ENCODE measurements at regions not wholly inside any gene's neighbourhood (a gene's known extent, or its start where the extent isn't known, plus 50 kb on each side); places are given as distances from the start of the nearest gene placed in this dataset.

DNA sequence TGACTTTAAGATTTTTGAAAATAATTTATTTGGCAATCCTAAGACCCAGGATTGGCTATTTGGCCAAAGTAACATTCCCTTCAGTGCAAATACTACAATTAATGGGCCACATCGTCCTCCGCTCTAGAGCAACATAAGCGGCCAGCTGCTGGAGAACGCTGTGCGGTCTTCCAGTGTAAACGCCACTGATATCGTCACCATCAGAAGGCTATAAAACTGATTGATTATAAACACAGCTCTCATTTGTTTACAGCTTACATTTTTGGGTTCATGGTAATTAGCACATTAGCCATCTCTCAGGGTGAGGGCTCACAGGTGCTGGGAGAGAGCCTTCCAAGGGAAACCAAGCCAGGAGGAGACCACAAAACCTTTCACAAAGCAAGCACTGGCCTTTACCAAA, 130.1 kb upstream of the BMP4 start:
- ATAC-seq (ENCODE audit: poor library complexity) (no peak), DNase-seq (no peak)
- intact Hi-C loops (cut with DNase I), result no loop called here

DNA sequence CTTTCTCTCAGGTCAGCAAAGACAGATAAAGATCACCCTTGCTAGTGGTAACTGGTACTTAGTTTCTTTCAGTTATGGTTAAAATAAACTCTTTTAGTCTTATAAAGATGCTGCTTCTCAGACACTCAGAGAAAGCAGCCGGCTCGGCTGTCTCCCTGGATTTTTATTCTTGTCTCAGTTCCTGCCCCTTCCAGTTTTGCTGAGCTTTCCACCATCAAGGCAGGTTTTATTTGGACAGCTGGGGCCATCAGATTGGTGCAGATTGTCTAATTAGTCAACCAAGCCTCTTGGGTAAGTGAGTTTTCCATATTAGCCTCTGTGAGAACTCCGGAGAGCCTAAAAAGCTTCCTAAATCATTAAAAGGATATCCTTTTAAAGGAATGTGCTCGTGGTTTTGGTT, 130.8 kb upstream of the BMP4 start:
- intact Hi-C loops (cut with DNase I), result no loop called here
- ATAC-seq (ENCODE audit: poor library complexity), result no peak
- DNase-seq, result no peak

DNA sequence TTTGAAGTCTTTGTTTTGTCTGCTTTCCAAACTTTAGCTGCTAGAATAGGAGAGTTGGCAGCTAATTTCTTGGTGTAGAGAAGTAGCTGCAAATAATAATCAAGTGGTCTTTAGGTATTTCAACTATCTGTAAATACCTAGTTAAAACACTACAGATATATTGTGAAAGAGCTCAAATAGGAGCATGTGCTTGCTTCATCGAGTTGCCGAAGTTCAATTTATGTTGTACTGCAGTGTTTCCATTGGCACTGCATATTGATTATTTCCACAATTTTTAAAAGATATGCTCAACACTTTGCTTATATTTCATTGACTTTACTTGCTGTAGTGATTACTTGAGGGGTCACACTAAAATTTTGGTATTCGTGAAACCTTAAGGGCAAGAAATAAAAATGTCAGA, 131.6 kb upstream of the BMP4 start:
- no peak for DNase-seq
- intact Hi-C loops (cut with DNase I), result no loop called here
- ATAC-seq (ENCODE audit: poor library complexity), result no peak

- intact Hi-C loops (cut with DNase I), result no loop called here
- no peak for DNase-seq
- no peak for ATAC-seq (ENCODE audit: poor library complexity)
These were observed 133.6 kb upstream of the BMP4 start for GRCh38 chr14:54090274-54090673.

DNA sequence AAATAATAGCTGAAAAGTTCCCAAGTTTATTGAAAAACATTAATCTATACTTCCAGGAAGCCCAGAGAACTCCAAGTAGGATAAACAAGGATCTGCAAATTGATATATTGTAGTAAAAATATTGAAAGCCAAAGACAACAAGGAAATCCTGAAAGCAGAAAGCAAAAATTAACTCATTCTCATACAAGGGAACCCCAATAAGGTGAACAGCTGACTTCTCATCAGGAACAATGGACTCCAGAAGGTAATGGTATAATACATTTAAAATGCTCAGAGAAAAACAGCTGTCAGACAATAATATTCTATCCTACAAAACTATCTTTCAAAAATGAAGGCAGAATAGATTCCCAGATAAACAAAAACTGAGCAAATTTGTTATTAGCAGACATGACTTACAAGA, 138.1 kb upstream of the BMP4 start:
- intact Hi-C loops (cut with DNase I), result no loop called here
- DNase-seq (no peak), ATAC-seq (ENCODE audit: poor library complexity) (no peak)

- intact Hi-C loops (cut with DNase I), result no loop called here
- no peak for DNase-seq
These were observed 141.9 kb upstream of the BMP4 start for GRCh38 chr14:54098536-54098935.

DNA sequence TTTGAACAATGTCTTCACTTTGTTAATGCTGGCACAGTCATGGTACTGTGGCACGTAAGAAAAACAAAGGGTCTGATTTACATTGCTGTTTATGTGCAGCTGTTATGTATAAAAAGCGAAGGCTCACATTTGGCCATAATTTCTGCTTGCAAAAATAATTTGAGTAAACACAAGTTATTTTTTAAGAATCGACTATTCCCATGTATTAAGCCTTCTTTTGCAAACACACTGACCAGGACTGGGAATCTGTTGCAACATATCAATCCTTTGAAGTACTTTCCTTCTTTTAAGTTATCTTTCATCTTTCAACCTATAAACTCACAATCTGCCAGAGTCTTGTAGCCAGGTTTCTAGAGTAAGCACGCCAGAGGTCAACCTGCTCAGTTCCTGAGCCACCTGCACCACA, 145.4 kb upstream of the BMP4 start:
- intact Hi-C loops (cut with DNase I), result no loop called here
- DNase-seq (no peak), ATAC-seq (ENCODE audit: poor library complexity) (no peak)

More at GRCh38 chr14:54098536-54098935, 141.9 kb upstream of the BMP4 start:
- ATAC-seq (ENCODE audit: poor library complexity), result no peak

DNA sequence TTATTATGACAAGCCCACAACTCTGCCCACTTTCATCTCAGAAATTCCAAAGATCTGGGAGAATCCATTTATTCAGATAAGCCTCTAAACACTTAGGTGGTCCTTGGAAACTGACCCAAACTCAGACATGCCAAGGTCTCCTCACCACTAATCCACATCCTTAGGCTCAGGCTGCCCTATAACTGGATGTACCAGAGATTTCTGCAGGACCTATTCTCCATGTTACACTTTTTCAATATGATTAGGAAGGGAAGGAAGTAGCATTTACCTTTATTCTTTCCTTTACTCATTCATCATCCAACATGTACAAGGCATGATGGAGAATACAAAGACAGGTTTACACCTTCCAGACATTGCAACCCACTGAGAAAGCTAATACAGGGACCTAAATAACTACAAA, 145.9 kb upstream of the BMP4 start:
- no peak for ATAC-seq (ENCODE audit: poor library complexity)
- DNase-seq, result no peak
- intact Hi-C loops (cut with DNase I), result no loop called here

GRCh38 chr14:54104601-54105145, 148.0 kb upstream of the BMP4 start:
- intact Hi-C loops (cut with DNase I), result no loop called here
- DNase-seq, result no peak
- no peak for ATAC-seq (ENCODE audit: poor library complexity)

GRCh38 chr14:54105406-54105805, 148.8 kb upstream of the BMP4 start:
- DNase-seq (no peak), ATAC-seq (ENCODE audit: poor library complexity) (no peak)
- intact Hi-C loops (cut with DNase I), result no loop called here

GRCh38 chr14:54105898-54106297, 149.3 kb upstream of the BMP4 start:
- no peak for DNase-seq
- ATAC-seq (ENCODE audit: poor library complexity), result no peak
- intact Hi-C loops (cut with DNase I), result no loop called here

DNA sequence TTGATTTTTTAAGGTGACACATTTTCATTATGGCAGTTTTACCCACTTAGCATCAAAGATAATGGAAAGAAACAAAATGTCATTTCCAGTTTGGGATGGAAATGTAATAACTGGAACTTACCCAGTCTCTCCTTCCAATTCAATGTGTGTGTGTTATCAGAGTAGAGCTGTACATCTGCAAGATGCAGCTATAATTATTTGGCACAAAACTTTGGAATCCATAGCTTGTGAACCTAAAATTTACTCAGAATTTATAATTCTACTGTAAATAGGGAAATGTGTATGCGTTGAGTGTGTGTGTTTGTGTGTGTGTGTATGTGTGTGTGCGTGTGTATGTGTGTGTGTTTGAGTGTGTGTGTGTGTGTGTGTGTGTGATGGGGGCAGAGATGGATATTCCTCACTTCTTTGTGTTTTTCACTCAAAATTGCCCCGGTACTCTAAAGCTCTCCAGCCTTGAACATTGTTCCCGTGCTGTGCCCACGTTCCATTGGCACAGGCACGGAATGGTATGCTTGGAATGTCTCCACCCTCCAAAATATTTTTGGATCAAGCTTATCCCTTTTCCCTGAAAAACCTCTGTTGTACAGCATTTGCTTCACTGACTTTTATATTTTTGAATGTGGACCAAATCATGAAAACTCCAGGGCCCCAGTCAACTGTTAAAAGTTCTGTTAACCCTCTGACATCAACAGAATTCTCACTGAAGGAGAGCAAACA, 150.2 kb upstream of the BMP4 start:
- ATAC-seq (ENCODE audit: poor library complexity), result peak; percentile 56
- no peak for DNase-seq
- intact Hi-C loops (cut with DNase I), result no loop called here

GRCh38 chr14:54108481-54109471, 152.2 kb upstream of the BMP4 start:
- DNase-seq, result no peak
- ATAC-seq (ENCODE audit: poor library complexity), result no peak
- intact Hi-C loops (cut with DNase I), result no loop called here

- DNase-seq (no peak), ATAC-seq (ENCODE audit: poor library complexity) (no peak)
- intact Hi-C loops (cut with DNase I), result no loop called here
These were observed 153.0 kb upstream of the BMP4 start for GRCh38 chr14:54109521-54110120.

GRCh38 chr14:54114941-54115340, 158.3 kb upstream of the BMP4 start:
- intact Hi-C loops (cut with DNase I), result no loop called here
- ATAC-seq (ENCODE audit: poor library complexity) (no peak), DNase-seq (no peak)

DNA sequence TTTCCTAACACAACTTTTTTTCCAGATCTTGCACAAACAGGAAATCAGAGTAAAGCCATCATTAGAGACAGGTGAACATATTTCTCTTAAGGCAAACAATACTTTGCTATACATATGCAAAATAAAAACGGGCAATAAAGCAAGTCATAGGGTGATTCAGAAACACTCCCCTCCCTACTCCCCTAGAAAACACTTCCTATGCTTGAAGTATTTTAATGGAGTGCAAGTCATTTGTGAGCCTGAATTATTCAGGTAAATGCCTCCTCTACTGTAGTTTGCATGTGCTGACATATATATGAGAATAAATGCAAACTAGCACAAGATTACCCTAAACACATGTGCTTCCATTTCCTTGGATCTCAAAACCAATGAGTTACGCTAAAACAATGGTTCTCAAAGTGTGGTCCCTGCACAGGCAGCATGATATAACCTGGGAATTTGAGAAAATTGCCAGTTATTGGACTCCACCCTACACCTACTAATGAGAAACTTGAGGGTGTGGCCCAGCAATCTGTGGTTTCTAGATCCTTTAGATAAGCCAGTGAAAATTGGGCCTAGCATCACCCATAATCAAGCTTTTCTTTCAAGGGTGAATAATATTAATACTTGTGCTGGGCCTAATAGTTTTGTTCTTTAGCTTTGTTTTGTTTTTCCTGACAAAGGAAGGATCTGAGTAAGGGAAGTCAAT, 159.7 kb upstream of the BMP4 start:
- DNase-seq (no peak), ATAC-seq (ENCODE audit: poor library complexity) (no peak)
- intact Hi-C loops (cut with DNase I), result no loop called here

DNA sequence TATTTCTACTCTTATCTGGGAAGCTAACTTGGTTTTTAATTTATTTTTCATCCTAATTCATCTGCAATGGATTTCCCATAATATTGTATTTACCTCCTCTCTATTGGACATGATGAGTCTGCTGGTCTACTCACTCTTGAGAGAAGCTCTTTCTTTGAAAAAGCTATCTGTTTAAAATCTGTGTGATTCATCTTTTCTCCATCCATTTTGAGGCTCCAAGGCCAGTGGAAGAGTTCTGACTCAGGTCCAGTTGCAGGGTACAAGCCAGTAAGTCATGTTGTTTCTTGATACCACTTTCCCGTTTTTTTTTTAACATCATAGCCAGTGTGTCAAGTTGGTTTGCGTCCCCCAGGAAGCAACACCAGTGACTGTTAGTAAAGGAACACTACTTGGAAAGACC, 160.3 kb upstream of the BMP4 start:
- intact Hi-C loops (cut with DNase I), result no loop called here
- DNase-seq, result no peak
- no peak for ATAC-seq (ENCODE audit: poor library complexity)

- ATAC-seq (ENCODE audit: poor library complexity), result no peak
- intact Hi-C loops (cut with DNase I), result no loop called here
These were observed 160.8 kb upstream of the BMP4 start for GRCh38 chr14:54117396-54117795.

DNA sequence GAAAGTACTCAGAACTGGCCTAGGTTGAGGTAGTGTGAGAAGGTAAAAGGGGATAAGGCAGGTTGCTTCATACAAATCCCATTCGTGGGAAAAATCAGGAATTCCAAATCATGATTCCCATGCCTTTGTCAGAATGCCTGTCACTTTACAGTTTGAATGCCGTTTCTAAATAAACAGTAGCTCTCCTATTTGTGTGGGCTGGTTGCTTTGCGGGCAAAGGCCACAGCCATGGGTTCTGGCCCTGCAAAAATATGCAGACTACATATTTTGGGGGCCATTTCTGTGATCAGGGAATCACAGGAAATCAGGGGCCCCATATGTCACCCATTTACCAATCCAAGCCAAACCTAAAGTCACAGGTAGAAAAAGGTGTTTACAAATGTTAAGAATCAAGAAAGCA, 161.3 kb upstream of the BMP4 start:
- DNase-seq (no peak), ATAC-seq (ENCODE audit: poor library complexity) (no peak)
- intact Hi-C loops (cut with DNase I), result no loop called here

More at GRCh38 chr14:54117396-54117795, 160.8 kb upstream of the BMP4 start:
- DNase-seq, result no peak

Measured in Right ventricle myocardium superior (tissue), 1 donor.